CD4-positive, alpha-beta T cell (primary cell): ENCODE measurements at regions not wholly inside any gene's neighbourhood (a gene's known extent, or its start where the extent isn't known, plus 50 kb on each side); places are given as distances from the start of the nearest gene placed in this dataset.

Experiments used
- ATAC-seq: fragments of 200-7000 bp; cut with Tn5 transposase; one replicate; pipeline ENCODE4 v1.10.0; 2022; ENCODE audit warnings: mild to moderate bottlenecking; ENCODE audit not compliant: poor library complexity
- CTCF ChIA-PET: fragments of 350-600 bp; sonication (Branson Sonifier 250); formaldehyde crosslinking; loops from one replicate; lab custom pipeline; 2021; ENCODE audit warnings: antibody characterized with exemption, inconsistent platforms; lab: Charles Lee
- POLR2A ChIA-PET: fragments of 350-600 bp; sonication (Branson Sonifier 250); formaldehyde crosslinking; loops from one replicate; lab custom pipeline; 2021; ENCODE audit warnings: antibody characterized with exemption, inconsistent platforms; lab: Charles Lee
- DNase-seq, 14 experiments: peaks; one replicate each; pipeline ENCODE4 v3.0.0-alpha.2; 2013 to 2020; ENCODE audit warnings: mixed read lengths in 2 of 14
- H3K27ac ChIP-seq, 2 donors: one replicate each; pipeline versions ENCODE4 v1.5.1 to v1.7.0; 2013; ENCODE audit warnings: low read length in 2 of 2, low read depth in 1 of 2, mild to moderate bottlenecking in 1 of 2
- H3K27me3 ChIP-seq, 2 experiments: 1 replicate in 1 of 2; 2 replicates in 1 of 2; pipeline versions ENCODE4 v1.6.1 to v1.7.0; 2013; ENCODE audit warnings: low read length in 2 of 2, control low read depth in 1 of 2, mild to moderate bottlenecking in 1 of 2, moderate library complexity in 1 of 2; ENCODE audit not compliant: insufficient read depth in 2 of 2, control insufficient read depth in 1 of 2
- H3K36me3 ChIP-seq: one replicate; pipeline ENCODE4 v1.6.1; 2013; ENCODE audit warnings: low read length, control low read depth; ENCODE audit not compliant: insufficient read depth
- H3K4me1 ChIP-seq: one replicate; pipeline ENCODE4 v1.6.1; 2013; ENCODE audit warnings: low read length, control low read depth; ENCODE audit not compliant: insufficient read depth
- H3K4me3 ChIP-seq: one replicate; pipeline ENCODE4 v1.5.1; 2013; ENCODE audit warnings: mild to moderate bottlenecking, low read length, moderate library complexity
- H3K9me3 ChIP-seq, 2 experiments: 1 replicate in 1 of 2; 2 replicates in 1 of 2; pipeline versions ENCODE4 v1.6.1 to v1.7.0; 2013; ENCODE audit warnings: low read length in 2 of 2, mild to moderate bottlenecking in 2 of 2, control low read depth in 1 of 2, moderate library complexity in 1 of 2; ENCODE audit not compliant: control insufficient read depth in 1 of 2, insufficient read depth in 1 of 2
- H3K27ac Mint-ChIP-seq: one replicate; pipeline ENCODE4 v1.8.0; 2020; ENCODE audit warnings: mixed read lengths
- H3K27me3 Mint-ChIP-seq: one replicate; pipeline ENCODE4 v1.8.0; 2021; ENCODE audit warnings: mixed read lengths
- H3K36me3 Mint-ChIP-seq: one replicate; pipeline ENCODE4 v1.8.0; 2021; ENCODE audit warnings: low read depth, mixed read lengths
- H3K4me1 Mint-ChIP-seq: one replicate; pipeline ENCODE4 v1.8.0; 2021; ENCODE audit warnings: low read depth, mixed read lengths
- H3K4me3 Mint-ChIP-seq: one replicate; pipeline ENCODE4 v1.8.0; 2020; ENCODE audit warnings: mild to moderate bottlenecking, mixed read lengths
- H3K9me3 Mint-ChIP-seq: one replicate; pipeline ENCODE4 v1.8.0; 2020; ENCODE audit warnings: mixed read lengths
- CTCF ChIP-seq: fragments of 200-600 bp; IDR thresholded peaks from one replicate; pipeline ENCODE4 v1.8.0; 2022; ENCODE audit warnings: antibody characterized with exemption, mild to moderate bottlenecking
- intact Hi-C, 2 experiments: fragments of 100-400 bp; cut with DNase I in 1 of 2; cut with micrococcal nuclease in 1 of 2; formaldehyde crosslinking; loops; one replicate each; pipeline versions ENCODE4 v1.15.1 to v1.9.0; 2023 to 2025; cut with DNase I, micrococcal nuclease

- ChIA-PET CTCF (no interaction called here), POLR2A (no interaction called here)
- no peak for TF ChIP-seq CTCF
- Histone ChIP-seq H3K9me3 (peaks cover 0 to 5% of the 10 kb centered on the region in 2 experiments), H3K27ac (no peak overlapping the region), H3K4me1 (peaks cover 10% of the 10 kb centered on the region), H3K4me3 (no peak overlapping the region), H3K36me3 (no peaks in the 10 kb centered on the region), H3K27me3 (peaks cover 0 to 2% of the 10 kb centered on the region in 2 experiments)
- H3K4me3 Mint-ChIP-seq: no peak overlapping the region
- no peak for DNase-seq
- H3K36me3 Mint-ChIP-seq: no peaks in the 10 kb centered on the region
- H3K4me1 Mint-ChIP-seq: peaks cover 6% of the 10 kb centered on the region
- peaks cover 4% of the 10 kb centered on the region for H3K27me3 Mint-ChIP-seq
- H3K27ac Mint-ChIP-seq: no peak overlapping the region
- ATAC-seq: no peak
- intact Hi-C loops: no loop called here
- no peaks in the 10 kb centered on the region for H3K9me3 Mint-ChIP-seq
Measured at GRCh38 chr16:66152823-66153393, 213.6 kb upstream of the CDH5 start.

- Histone ChIP-seq H3K4me3 (no peak overlapping the region), H3K27ac (no peak overlapping the region), H3K27me3 (peaks cover 0 to under 1% of the 10 kb centered on the region in 2 experiments), H3K4me1 (peaks cover 10% of the 10 kb centered on the region), H3K36me3 (no peaks in the 10 kb centered on the region), H3K9me3 (peaks cover 0 to 5% of the 10 kb centered on the region in 2 experiments)
- Mint-ChIP-seq H3K4me3 (no peak overlapping the region), H3K27me3 (peaks cover 4% of the 10 kb centered on the region), H3K4me1 (peaks cover 6% of the 10 kb centered on the region), H3K9me3 (no peaks in the 10 kb centered on the region), H3K27ac (no peak overlapping the region), H3K36me3 (no peaks in the 10 kb centered on the region)
- ATAC-seq: no peak
- TF ChIP-seq CTCF: no peak
- ChIA-PET CTCF (no interaction called here), POLR2A (no interaction called here)
- DNase-seq: no peak
- intact Hi-C loops: no loop called here
Measured at GRCh38 chr16:66152181-66152580, 214.3 kb upstream of the CDH5 start.

- H3K36me3 Mint-ChIP-seq: no peaks in the 10 kb centered on the region
- CTCF ChIA-PET: no interaction called here
- peaks cover 13% of the 10 kb centered on the region for H3K27me3 Mint-ChIP-seq
- Histone ChIP-seq H3K4me1 (peaks cover 10% of the 10 kb centered on the region), H3K4me3 (no peak overlapping the region), H3K27me3 (no peaks in the 10 kb centered on the region), H3K27ac (no peak overlapping the region), H3K36me3 (no peaks in the 10 kb centered on the region), H3K9me3 (peaks cover 0 to 5% of the 10 kb centered on the region in 2 experiments)
- peak in 2 of 14 experiments; percentile 11 to 53 for DNase-seq
- no peak overlapping the region for H3K4me3 Mint-ChIP-seq
- no peaks in the 10 kb centered on the region for H3K9me3 Mint-ChIP-seq
- TF ChIP-seq CTCF: no peak
- H3K4me1 Mint-ChIP-seq: peaks cover 6% of the 10 kb centered on the region
- intact Hi-C loops: no loop called here
- POLR2A ChIA-PET: no interaction called here
- H3K27ac Mint-ChIP-seq: no peak overlapping the region
- ATAC-seq: no peak
Measured at GRCh38 chr16:66150698-66151482, 215.6 kb upstream of the CDH5 start.
